ENCODE measurements at regions not wholly inside any gene's neighbourhood (a gene's known extent, or its start where the extent isn't known, plus 50 kb on each side); places are given as distances from the start of the nearest gene placed in this dataset.

GRCh38 chr14:44652640-44653039 is 145.6 kb upstream of the FSCB start:
- no peak for TF ChIP-seq CTCF (IDR thresholded peaks at IDR 0.05; ENCODE audit: borderline replicate concordance, insufficient read depth, low read depth, low read length)
- no peak overlapping the region for H3K4me3 ChIP-seq (ENCODE audit: low read depth, low read length)

GRCh38 chr14:44649061-44649460 is 142.0 kb upstream of the FSCB start:
- no peak overlapping the region for H3K4me3 ChIP-seq (ENCODE audit: low read depth, low read length)
- TF ChIP-seq CTCF (IDR thresholded peaks at IDR 0.05; ENCODE audit: borderline replicate concordance, insufficient read depth, low read depth, low read length), result no peak

- no peak for TF ChIP-seq CTCF (IDR thresholded peaks at IDR 0.05; ENCODE audit: borderline replicate concordance, insufficient read depth, low read depth, low read length)
- no peak overlapping the region for H3K4me3 ChIP-seq (ENCODE audit: low read depth, low read length)
These were observed 133.3 kb upstream of the FSCB start for GRCh38 chr14:44640416-44640815.

GRCh38 chr14:44639781-44640385 is 132.8 kb upstream of the FSCB start:
- H3K4me3 ChIP-seq (ENCODE audit: low read depth, low read length), result no peak overlapping the region
- no peak for TF ChIP-seq CTCF (IDR thresholded peaks at IDR 0.05; ENCODE audit: borderline replicate concordance, insufficient read depth, low read depth, low read length)

- TF ChIP-seq CTCF (IDR thresholded peaks at IDR 0.05; ENCODE audit: borderline replicate concordance, insufficient read depth, low read depth, low read length), result no peak
- no peak overlapping the region for H3K4me3 ChIP-seq (ENCODE audit: low read depth, low read length)
These were observed 127.6 kb upstream of the FSCB start for GRCh38 chr14:44634692-44635091.

GRCh38 chr14:44626423-44626822 is 119.3 kb upstream of the FSCB start:
- TF ChIP-seq CTCF (IDR thresholded peaks at IDR 0.05; ENCODE audit: borderline replicate concordance, insufficient read depth, low read depth, low read length), result no peak
- H3K4me3 ChIP-seq (ENCODE audit: low read depth, low read length), result no peak overlapping the region

GRCh38 chr14:44625098-44625497 is 118.0 kb upstream of the FSCB start:
- no peak for TF ChIP-seq CTCF (IDR thresholded peaks at IDR 0.05; ENCODE audit: borderline replicate concordance, insufficient read depth, low read depth, low read length)
- no peak overlapping the region for H3K4me3 ChIP-seq (ENCODE audit: low read depth, low read length)
